HepG2 (cell line): ENCODE measurements at regions not wholly inside any gene's neighbourhood (a gene's known extent, or its start where the extent isn't known, plus 50 kb on each side); places are given as distances from the start of the nearest gene placed in this dataset.

Experiments used
- CHD4 ChIP-seq: fragments of 200-600 bp; sonication (generic); IDR thresholded peaks from 2 replicates; pipeline ENCODE4 v1.7.0; 2017; ENCODE audit warnings: mild to moderate bottlenecking, low read length, borderline replicate concordance
- FOXO1 ChIP-seq: sonication (generic); formaldehyde crosslinking; IDR thresholded peaks from 2 replicates; pipeline ENCODE4 v1.4.0; 2020; ENCODE audit warnings: missing genetic modification reagents
- GZF1 ChIP-seq: sonication (generic); formaldehyde crosslinking; IDR thresholded peaks from 2 replicates; pipeline ENCODE4 v1.5.1; 2020; ENCODE audit warnings: mild to moderate bottlenecking, missing genetic modification reagents
- NBN ChIP-seq: fragments of 450-650 bp; conservative IDR thresholded peaks from 2 replicates; pipeline ENCODE4 v1.6.1; 2017
- NFRKB ChIP-seq: fragments of 450-650 bp; IDR thresholded peaks from 2 replicates; pipeline ENCODE4 v1.6.1; 2017
- NFYC ChIP-seq: IDR thresholded peaks from 2 replicates; pipeline ENCODE4 v1.6.1; 2016; ENCODE audit warnings: missing genetic modification reagents, missing compliant biosample characterization
- ONECUT2 ChIP-seq: sonication (generic); formaldehyde crosslinking; IDR thresholded peaks from 2 replicates; pipeline ENCODE4 v1.4.0; 2020; ENCODE audit warnings: missing genetic modification reagents
- REPIN1 ChIP-seq: sonication (generic); formaldehyde crosslinking; IDR thresholded peaks from 2 replicates; pipeline ENCODE4 v1.8.0; 2022; ENCODE audit warnings: missing genetic modification reagents, low read depth, mild to moderate bottlenecking, borderline replicate concordance
- RFX1 ChIP-seq: fragments of 450-650 bp; IDR thresholded peaks from 2 replicates; pipeline ENCODE4 v1.6.1; 2017
- TBX2 ChIP-seq: sonication (generic); formaldehyde crosslinking; IDR thresholded peaks from 2 replicates; pipeline ENCODE4 v1.5.0; 2020; ENCODE audit warnings: missing genetic modification reagents, mild to moderate bottlenecking, borderline replicate concordance
- TCF7 ChIP-seq: sonication (generic); IDR thresholded peaks from 2 replicates; pipeline ENCODE4 v1.6.1; 2016; ENCODE audit warnings: antibody characterized with exemption, low read depth
- THAP11 ChIP-seq: IDR thresholded peaks from 2 replicates; pipeline ENCODE4 v1.6.1; 2016; ENCODE audit warnings: missing biosample characterization, missing genetic modification reagents
- TRIM22 ChIP-seq: fragments of 450-650 bp; IDR thresholded peaks from 2 replicates; pipeline ENCODE4 v1.6.1; 2017
- ZBTB44 ChIP-seq: sonication (generic); formaldehyde crosslinking; IDR thresholded peaks from 2 replicates; pipeline ENCODE4 v1.4.0; 2020; ENCODE audit warnings: missing genetic modification reagents
- ZFP36L2 ChIP-seq: sonication (generic); formaldehyde crosslinking; IDR thresholded peaks from 2 replicates; pipeline ENCODE4 v1.4.0; 2020; ENCODE audit warnings: missing genetic modification reagents
- ZFP37 ChIP-seq: sonication (generic); formaldehyde crosslinking; IDR thresholded peaks from 2 replicates; pipeline ENCODE4 v1.4.0; 2020; ENCODE audit warnings: missing genetic modification reagents, borderline replicate concordance
- ZHX2 ChIP-seq, 2 experiments: sonication (generic) in 1 of 2; formaldehyde crosslinking in 1 of 2; IDR thresholded peaks; 2 replicates each; pipeline versions ENCODE4 v1.6.1 to v1.9.0; 2014 to 2022; ENCODE audit warnings: antibody characterized with exemption in 1 of 2, borderline replicate concordance in 1 of 2, inconsistent platforms in 1 of 2, low read depth in 1 of 2, missing genetic modification reagents in 1 of 2
- ZNF660 ChIP-seq: sonication (generic); formaldehyde crosslinking; IDR thresholded peaks from 2 replicates; pipeline ENCODE4 v1.5.1; 2020; ENCODE audit warnings: mild to moderate bottlenecking, low read depth, missing genetic modification reagents, borderline replicate concordance
- ZNF709 ChIP-seq: sonication (generic); formaldehyde crosslinking; IDR thresholded peaks from 2 replicates; pipeline ENCODE4 v1.5.0; 2020; ENCODE audit warnings: mild to moderate bottlenecking, missing genetic modification reagents
- ZNF800 ChIP-seq: sonication (generic); formaldehyde crosslinking; IDR thresholded peaks from 2 replicates; pipeline ENCODE4 v1.4.0; 2020; ENCODE audit warnings: missing genetic modification reagents

GRCh38 chr6:37105148-37106050 lies 64.6 kb upstream of the PIM1 start (continued):
- TF ChIP-seq ZHX2 (IDR thresholded peaks at IDR 0.05; ENCODE audit: low read depth) (no peak), ZHX2 (CRISPR knock-in tag; IDR thresholded peaks at IDR 0.05; ENCODE audit: borderline replicate concordance) (peak; percentile 10; the same call in 1 of the 2 replicates), CHD4 (no peak; the same call in 1 of the 2 replicates), TBX2 (CRISPR knock-in tag) (peak; percentile 35; the same call in 1 of the 2 replicates), ZNF709 (no peak), TRIM22 (no peak), ZBTB44 (CRISPR knock-in tag) (no peak), NFYC (CRISPR knock-in tag) (no peak; the same call in 1 of the 2 replicates), ZFP37 (CRISPR knock-in tag) (no peak), ZNF660 (CRISPR knock-in tag) (no peak), GZF1 (CRISPR knock-in tag) (no peak), REPIN1 (CRISPR knock-in tag) (no peak), TCF7 (peak; percentile 98), ZFP36L2 (CRISPR knock-in tag) (no peak), ZNF800 (CRISPR knock-in tag) (no peak), THAP11 (CRISPR knock-in tag) (peak; percentile 34; the same call in 1 of the 2 replicates), NFRKB (no peak), RFX1 (no peak), FOXO1 (peak; percentile 97), NBN (no peak), ONECUT2 (CRISPR knock-in tag) (no peak)
